ENCODE measurements at regions not wholly inside any gene's neighbourhood (a gene's known extent, or its start where the extent isn't known, plus 50 kb on each side); places are given as distances from the start of the nearest gene placed in this dataset.

GRCh38 chr5:57613741-57614140 lies 131.1 kb upstream of the ACTBL2 start:
- TF ChIP-seq CTCF (IDR thresholded peaks at IDR 0.05) (no peak), ZFX (IDR thresholded peaks at IDR 0.05; ENCODE audit: borderline replicate concordance) (no peak)

Data from 22Rv1 (cell line).